ENCODE measurements at regions not wholly inside any gene's neighbourhood (a gene's known extent, or its start where the extent isn't known, plus 50 kb on each side); places are given as distances from the start of the nearest gene placed in this dataset.

- no peaks in the 10 kb centered on the region for H3K27me3 ChIP-seq (ENCODE audit: insufficient read depth, low read length)
- H3T11ph ChIP-seq (ENCODE audit: low read length), result no peak overlapping the region
- H2BK120ac ChIP-seq (ENCODE audit: low read depth, low read length, poor library complexity, severe bottlenecking), result no peak overlapping the region
- H3K9me3 ChIP-seq (ENCODE audit: control insufficient read depth, low read depth, low read length), result no peaks in the 10 kb centered on the region
- TF ChIP-seq CTCF (conservative IDR thresholded peaks at IDR 0.05), result no peak
- H2BK15ac ChIP-seq (ENCODE audit: low read depth, low read length), result no peak overlapping the region
- H3K4me1 ChIP-seq (ENCODE audit: insufficient read depth, low read length), result no peaks in the 10 kb centered on the region
- no peak overlapping the region for H2BK12ac ChIP-seq (ENCODE audit: insufficient read length, low read depth, low read length)
- Mint-ChIP-seq H3K36me3 (ENCODE audit: insufficient read depth in 1 of 3, low read depth in 3 of 3) (peaks cover 0 to 5% (median 2%) of the 10 kb centered on the region in 3 experiments; a peak in 4 of 7 replicates), H3K9me3 (peaks cover 8 to 9% of the 10 kb centered on the region in 2 experiments; a peak in 4 of 5 replicates), H3K27me3 (ENCODE audit: low read depth) (peaks cover 1% of the 10 kb centered on the region; the same call in 1 of the 2 replicates), H3K4me3 (no peak overlapping the region), H3K4me1 (peaks cover 9% of the 10 kb centered on the region in 2 experiments; a peak in 3 of 4 replicates), H3K27ac (no peak overlapping the region)
- H3K18ac ChIP-seq (ENCODE audit: insufficient read length, low read depth, low read length), result no peak overlapping the region
- H2AFZ ChIP-seq (ENCODE audit: low read length), result no peak overlapping the region
- H3K23ac ChIP-seq (ENCODE audit: insufficient read length, low read depth, low read length), result no peak overlapping the region
- no peak overlapping the region for H3K56ac ChIP-seq (ENCODE audit: insufficient read length, low read depth, low read length)
- no peak overlapping the region for H2BK20ac ChIP-seq (ENCODE audit: low read depth, low read length, poor library complexity, severe bottlenecking)
- H3K14ac ChIP-seq (ENCODE audit: insufficient read depth, low read length), result no peak overlapping the region
- no peaks in the 10 kb centered on the region for H3K79me1 ChIP-seq (ENCODE audit: insufficient read depth, low read depth, low read length, poor library complexity, severe bottlenecking)
- H3K4ac ChIP-seq (ENCODE audit: low read depth, low read length), result no peak overlapping the region
- no peaks in the 10 kb centered on the region for H3K79me2 ChIP-seq (ENCODE audit: insufficient read depth, low read length)
- no peak overlapping the region for H4K91ac ChIP-seq (ENCODE audit: insufficient read length, low read depth, low read length)
- no peak overlapping the region for H2AK5ac ChIP-seq (ENCODE audit: insufficient read length, low read length)
- WGBS (ENCODE audit: extremely low coverage, insufficient read length, low lambda C conversion rate), result no CpG with 5 or more reads among the region's 1 CpG
- H4K5ac ChIP-seq (ENCODE audit: insufficient read length, low read depth, low read length), result no peak overlapping the region
- no peak overlapping the region for H2BK5ac ChIP-seq (ENCODE audit: insufficient read length, low read length)
- DNase-seq, result no peak
- no peak overlapping the region for H4K8ac ChIP-seq (replicated peaks; ENCODE audit: insufficient read length, low read depth, low read length)
- no peak overlapping the region for H3K27ac ChIP-seq (ENCODE audit: insufficient read length, low read depth, low read length)
- H3K23me2 ChIP-seq (ENCODE audit: insufficient read length, low read depth, low read length, poor library complexity, severe bottlenecking), result no peaks in the 10 kb centered on the region
- no peak overlapping the region for H3K4me2 ChIP-seq (ENCODE audit: insufficient read depth, insufficient read length, low read length)
- H3K9ac ChIP-seq (ENCODE audit: extremely low read depth, insufficient read length, low read length), result no peak overlapping the region
- no peaks in the 10 kb centered on the region for H4K20me1 ChIP-seq (ENCODE audit: control insufficient read depth, insufficient read depth, insufficient read length)
These were observed 113.3 kb downstream of the SNAPC1 start for GRCh38 chr14:61875483-61875882.

All from H9 (cell line).